HG03432 (cell line): ENCODE measurements at regions not wholly inside any gene's neighbourhood (a gene's known extent, or its start where the extent isn't known, plus 50 kb on each side); places are given as distances from the start of the nearest gene placed in this dataset.
"Not testable (repeated sequence)": the region's sequence is repeated elsewhere in the genome, so short reads cannot be mapped to it uniquely, and the experiment has no call there.

Experiments used
- ATAC-seq: cut with Tn5 transposase; IDR thresholded peaks from one replicate; pipeline ENCODE4 v1.9.1; 2021; ENCODE audit warnings: mild to moderate bottlenecking, moderate library complexity; ENCODE audit not compliant: unreplicated experiment

GRCh38 chr6:86122086-86122485, 479.4 kb upstream of the SYNCRIP start:
- no peak for ATAC-seq

- no peak for ATAC-seq
Measured at GRCh38 chr6:86118271-86118670, 475.6 kb upstream of the SYNCRIP start.

GRCh38 chr6:86107985-86108384, 465.3 kb upstream of the SYNCRIP start:
- no peak for ATAC-seq

- no peak for ATAC-seq
Measured at GRCh38 chr6:86087954-86088353, 445.3 kb upstream of the SYNCRIP start.

- ATAC-seq = no peak
Measured at GRCh38 chr6:86079938-86080337, 437.3 kb upstream of the SYNCRIP start.

- no peak for ATAC-seq
Measured at GRCh38 chr6:86070151-86070550, 427.5 kb upstream of the SYNCRIP start.

- not testable (repeated sequence) for ATAC-seq
Measured at GRCh38 chr6:86065002-86065401, 422.3 kb upstream of the SYNCRIP start.

- not testable (repeated sequence) for ATAC-seq
Measured at GRCh38 chr6:86057293-86057980, 414.8 kb upstream of the SYNCRIP start.

GRCh38 chr6:86045038-86045437, 402.4 kb upstream of the SYNCRIP start:
- ATAC-seq = no peak

- ATAC-seq = no peak
Measured at GRCh38 chr6:86042214-86042613, 399.5 kb upstream of the SYNCRIP start.

- no peak for ATAC-seq
Measured at GRCh38 chr6:86031713-86032112, 389.0 kb upstream of the SYNCRIP start.

GRCh38 chr6:86030875-86031274, 388.2 kb upstream of the SYNCRIP start:
- no peak for ATAC-seq

GRCh38 chr6:86028776-86029175, 386.1 kb upstream of the SYNCRIP start:
- no peak for ATAC-seq

- not testable (repeated sequence) for ATAC-seq
Measured at GRCh38 chr6:86026890-86027289, 384.2 kb upstream of the SYNCRIP start.

GRCh38 chr6:86017236-86017635, 374.6 kb upstream of the SYNCRIP start:
- ATAC-seq = peak; percentile 81

- ATAC-seq = peak; percentile 18
Measured at GRCh38 chr6:86016567-86016966, 373.9 kb upstream of the SYNCRIP start.

GRCh38 chr6:86016077-86016476, 373.4 kb upstream of the SYNCRIP start:
- ATAC-seq = peak; percentile 39

- peak; percentile 34 for ATAC-seq
Measured at GRCh38 chr6:86012991-86013390, 370.3 kb upstream of the SYNCRIP start.

- no peak for ATAC-seq
Measured at GRCh38 chr6:86010915-86011786, 368.5 kb upstream of the SYNCRIP start.

- peak; percentile 81 for ATAC-seq
Measured at GRCh38 chr6:85997206-85997605, 354.5 kb upstream of the SYNCRIP start.

- ATAC-seq = no peak
Measured at GRCh38 chr6:85996034-85996375, 353.3 kb upstream of the SYNCRIP start.

- ATAC-seq = no peak
Measured at GRCh38 chr6:85995339-85996033, 352.8 kb upstream of the SYNCRIP start.
